HEK293 (cell line): ENCODE measurements at regions not wholly inside any gene's neighbourhood (a gene's known extent, or its start where the extent isn't known, plus 50 kb on each side); places are given as distances from the start of the nearest gene placed in this dataset.

Experiments
- HOXC10 ChIP-seq: sonication (generic); formaldehyde crosslinking; IDR thresholded peaks from 2 replicates; pipeline ENCODE4 v1.8.1; 2023; ENCODE audit warnings: mild to moderate bottlenecking, missing genetic modification reagents
- KLF1 ChIP-seq: fragments of 450-650 bp; formaldehyde crosslinking; IDR thresholded peaks from 2 replicates; pipeline ENCODE4 v1.5.1; 2016; ENCODE audit warnings: missing biosample characterization, missing genetic modification characterization
- ZEB2 ChIP-seq: fragments of 450-650 bp; formaldehyde crosslinking; IDR thresholded peaks from 2 replicates; pipeline ENCODE4 v1.5.1; 2016; ENCODE audit warnings: missing biosample characterization, missing genetic modification characterization
- ZNF114 ChIP-seq: fragments of 450-650 bp; formaldehyde crosslinking; IDR thresholded peaks from 2 replicates; pipeline ENCODE4 v1.5.0; 2017; ENCODE audit warnings: missing biosample characterization, missing genetic modification characterization
- ZNF24 ChIP-seq: fragments of 450-650 bp; formaldehyde crosslinking; IDR thresholded peaks from 2 replicates; pipeline ENCODE4 v1.5.1; 2016; ENCODE audit warnings: missing biosample characterization, missing genetic modification characterization
- ZNF544 ChIP-seq: fragments of 450-650 bp; formaldehyde crosslinking; IDR thresholded peaks from 2 replicates; pipeline ENCODE4 v1.5.0; 2017; ENCODE audit warnings: missing biosample characterization, missing genetic modification characterization
- ZNF558 ChIP-seq: fragments of 450-650 bp; formaldehyde crosslinking; IDR thresholded peaks from 2 replicates; pipeline ENCODE4 v1.5.1; 2016; ENCODE audit warnings: missing biosample characterization, missing genetic modification characterization
- ZNF654 ChIP-seq: fragments of 450-650 bp; formaldehyde crosslinking; IDR thresholded peaks from 2 replicates; pipeline ENCODE4 v1.5.1; 2016; ENCODE audit warnings: low read depth, missing biosample characterization, missing genetic modification characterization
- ZNF660 ChIP-seq: fragments of 450-650 bp; IDR thresholded peaks from 2 replicates; pipeline ENCODE4 v1.5.1; 2018; ENCODE audit warnings: missing biosample characterization, mild to moderate bottlenecking, missing genetic modification characterization
- ZSCAN23 ChIP-seq: fragments of 450-650 bp; formaldehyde crosslinking; IDR thresholded peaks from 2 replicates; pipeline ENCODE4 v1.5.1; 2016; ENCODE audit warnings: missing biosample characterization, missing genetic modification characterization
- TF ChIP-seq, protein P1 (sequence below): fragments of 450-650 bp; formaldehyde crosslinking; IDR thresholded peaks from 2 replicates; pipeline ENCODE4 v1.5.1; 2016; ENCODE audit warnings: missing biosample characterization, missing genetic modification characterization
- TF ChIP-seq, protein P2 (sequence below): fragments of 450-650 bp; formaldehyde crosslinking; IDR thresholded peaks from 2 replicates; pipeline ENCODE4 v1.5.1; 2016; ENCODE audit warnings: missing biosample characterization, missing genetic modification characterization
- TF ChIP-seq, protein P3 (sequence below): fragments of 450-650 bp; formaldehyde crosslinking; IDR thresholded peaks from 2 replicates; pipeline ENCODE4 v1.5.1; 2016; ENCODE audit warnings: missing biosample characterization, missing genetic modification characterization

DNA sequence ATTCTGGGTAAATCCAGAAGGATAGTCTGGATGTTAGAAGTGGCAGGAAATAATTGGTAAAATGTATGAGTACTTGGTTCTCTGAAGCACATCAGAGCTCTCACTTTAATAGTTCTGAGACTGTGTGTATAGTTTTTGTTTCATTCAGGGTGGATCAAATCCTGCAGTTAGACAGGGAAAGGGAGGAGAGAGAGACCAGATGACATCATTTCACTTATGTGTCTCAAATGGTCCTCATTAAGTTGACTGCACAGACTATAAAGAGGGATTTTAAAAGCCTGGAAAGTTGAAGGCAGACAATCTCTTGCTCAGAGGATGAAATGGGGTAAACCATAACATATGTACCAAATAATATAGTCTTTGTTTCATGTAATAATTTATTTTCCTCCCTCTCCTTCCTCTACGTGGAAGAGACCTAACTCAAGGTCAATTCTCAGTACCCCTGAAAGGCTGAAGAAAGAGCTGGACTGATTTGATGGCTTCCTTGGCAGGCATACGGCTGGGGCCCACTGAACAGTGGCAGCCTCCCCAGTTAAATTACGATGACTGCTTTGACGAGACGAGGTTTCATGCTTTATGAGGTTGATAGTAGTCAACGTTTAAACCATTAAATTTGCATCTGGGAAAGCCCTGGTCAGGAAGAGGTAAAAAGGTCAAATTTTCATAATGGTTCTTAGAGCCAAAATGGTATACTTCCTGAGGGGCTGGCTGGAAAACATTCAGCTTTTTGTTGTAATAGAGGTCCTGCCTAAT is 395.1 kb upstream of the RPS23 start:
- TF ChIP-seq, protein P1, sequence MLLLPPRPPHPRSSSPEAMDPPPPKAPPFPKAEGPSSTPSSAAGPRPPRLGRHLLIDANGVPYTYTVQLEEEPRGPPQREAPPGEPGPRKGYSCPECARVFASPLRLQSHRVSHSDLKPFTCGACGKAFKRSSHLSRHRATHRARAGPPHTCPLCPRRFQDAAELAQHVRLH (tag by site-specific recombination) = no peak
- TF ChIP-seq, protein P2, sequence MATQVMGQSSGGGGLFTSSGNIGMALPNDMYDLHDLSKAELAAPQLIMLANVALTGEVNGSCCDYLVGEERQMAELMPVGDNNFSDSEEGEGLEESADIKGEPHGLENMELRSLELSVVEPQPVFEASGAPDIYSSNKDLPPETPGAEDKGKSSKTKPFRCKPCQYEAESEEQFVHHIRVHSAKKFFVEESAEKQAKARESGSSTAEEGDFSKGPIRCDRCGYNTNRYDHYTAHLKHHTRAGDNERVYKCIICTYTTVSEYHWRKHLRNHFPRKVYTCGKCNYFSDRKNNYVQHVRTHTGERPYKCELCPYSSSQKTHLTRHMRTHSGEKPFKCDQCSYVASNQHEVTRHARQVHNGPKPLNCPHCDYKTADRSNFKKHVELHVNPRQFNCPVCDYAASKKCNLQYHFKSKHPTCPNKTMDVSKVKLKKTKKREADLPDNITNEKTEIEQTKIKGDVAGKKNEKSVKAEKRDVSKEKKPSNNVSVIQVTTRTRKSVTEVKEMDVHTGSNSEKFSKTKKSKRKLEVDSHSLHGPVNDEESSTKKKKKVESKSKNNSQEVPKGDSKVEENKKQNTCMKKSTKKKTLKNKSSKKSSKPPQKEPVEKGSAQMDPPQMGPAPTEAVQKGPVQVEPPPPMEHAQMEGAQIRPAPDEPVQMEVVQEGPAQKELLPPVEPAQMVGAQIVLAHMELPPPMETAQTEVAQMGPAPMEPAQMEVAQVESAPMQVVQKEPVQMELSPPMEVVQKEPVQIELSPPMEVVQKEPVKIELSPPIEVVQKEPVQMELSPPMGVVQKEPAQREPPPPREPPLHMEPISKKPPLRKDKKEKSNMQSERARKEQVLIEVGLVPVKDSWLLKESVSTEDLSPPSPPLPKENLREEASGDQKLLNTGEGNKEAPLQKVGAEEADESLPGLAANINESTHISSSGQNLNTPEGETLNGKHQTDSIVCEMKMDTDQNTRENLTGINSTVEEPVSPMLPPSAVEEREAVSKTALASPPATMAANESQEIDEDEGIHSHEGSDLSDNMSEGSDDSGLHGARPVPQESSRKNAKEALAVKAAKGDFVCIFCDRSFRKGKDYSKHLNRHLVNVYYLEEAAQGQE (tag by site-specific recombination) = no peak
- TF ChIP-seq, protein P3, sequence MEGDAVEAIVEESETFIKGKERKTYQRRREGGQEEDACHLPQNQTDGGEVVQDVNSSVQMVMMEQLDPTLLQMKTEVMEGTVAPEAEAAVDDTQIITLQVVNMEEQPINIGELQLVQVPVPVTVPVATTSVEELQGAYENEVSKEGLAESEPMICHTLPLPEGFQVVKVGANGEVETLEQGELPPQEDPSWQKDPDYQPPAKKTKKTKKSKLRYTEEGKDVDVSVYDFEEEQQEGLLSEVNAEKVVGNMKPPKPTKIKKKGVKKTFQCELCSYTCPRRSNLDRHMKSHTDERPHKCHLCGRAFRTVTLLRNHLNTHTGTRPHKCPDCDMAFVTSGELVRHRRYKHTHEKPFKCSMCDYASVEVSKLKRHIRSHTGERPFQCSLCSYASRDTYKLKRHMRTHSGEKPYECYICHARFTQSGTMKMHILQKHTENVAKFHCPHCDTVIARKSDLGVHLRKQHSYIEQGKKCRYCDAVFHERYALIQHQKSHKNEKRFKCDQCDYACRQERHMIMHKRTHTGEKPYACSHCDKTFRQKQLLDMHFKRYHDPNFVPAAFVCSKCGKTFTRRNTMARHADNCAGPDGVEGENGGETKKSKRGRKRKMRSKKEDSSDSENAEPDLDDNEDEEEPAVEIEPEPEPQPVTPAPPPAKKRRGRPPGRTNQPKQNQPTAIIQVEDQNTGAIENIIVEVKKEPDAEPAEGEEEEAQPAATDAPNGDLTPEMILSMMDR (tag by site-specific recombination) = no peak
- TF ChIP-seq ZNF114 (tag by site-specific recombination) (no peak), ZNF558 (tag by site-specific recombination) (no peak), KLF1 (no peak), ZNF24 (tag by site-specific recombination) (no peak), ZNF660 (tag by site-specific recombination) (no peak), ZNF544 (tag by site-specific recombination) (no peak), ZEB2 (tag by site-specific recombination) (no peak), ZNF654 (no peak), HOXC10 (CRISPR knock-in tag) (no peak), ZSCAN23 (tag by site-specific recombination) (no peak)
